ENCODE measurements at regions not wholly inside any gene's neighbourhood (a gene's known extent, or its start where the extent isn't known, plus 50 kb on each side); places are given as distances from the start of the nearest gene placed in this dataset.

DNA sequence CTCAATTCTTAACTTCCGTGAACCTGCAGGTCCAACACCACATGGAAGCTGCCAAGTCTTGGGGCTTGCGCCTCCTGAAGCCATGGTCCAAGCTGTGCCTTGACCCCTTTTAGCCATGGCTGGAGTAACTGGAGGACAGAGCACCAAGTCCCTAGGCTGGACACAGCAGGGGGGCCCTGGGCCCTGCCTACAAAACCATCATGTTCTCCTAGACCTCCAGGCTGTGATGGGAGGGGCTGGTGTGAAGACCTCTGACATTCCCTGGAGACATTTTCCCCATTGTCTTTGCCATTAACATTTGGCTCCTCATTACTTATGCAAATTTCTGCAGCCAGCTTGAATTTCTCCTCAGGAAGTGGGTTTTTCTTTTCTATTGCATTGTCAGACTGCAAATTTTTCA lies 570.1 kb downstream of the FSCB start:
- intact Hi-C loops (cut with DNase I; ENCODE audit: low total_unique reads): no loop called here
- WGBS, 5 donors: 86 to 100% (median 94%) methylated on average over 1 to 2 of the region's 2 CpGs
- TF ChIP-seq POLR2AphosphoS5 (IDR thresholded peaks at IDR 0.05) (no peak), POLR2A (IDR thresholded peaks at IDR 0.05) (no peak)
- TF ChIP-seq, protein P1, sequence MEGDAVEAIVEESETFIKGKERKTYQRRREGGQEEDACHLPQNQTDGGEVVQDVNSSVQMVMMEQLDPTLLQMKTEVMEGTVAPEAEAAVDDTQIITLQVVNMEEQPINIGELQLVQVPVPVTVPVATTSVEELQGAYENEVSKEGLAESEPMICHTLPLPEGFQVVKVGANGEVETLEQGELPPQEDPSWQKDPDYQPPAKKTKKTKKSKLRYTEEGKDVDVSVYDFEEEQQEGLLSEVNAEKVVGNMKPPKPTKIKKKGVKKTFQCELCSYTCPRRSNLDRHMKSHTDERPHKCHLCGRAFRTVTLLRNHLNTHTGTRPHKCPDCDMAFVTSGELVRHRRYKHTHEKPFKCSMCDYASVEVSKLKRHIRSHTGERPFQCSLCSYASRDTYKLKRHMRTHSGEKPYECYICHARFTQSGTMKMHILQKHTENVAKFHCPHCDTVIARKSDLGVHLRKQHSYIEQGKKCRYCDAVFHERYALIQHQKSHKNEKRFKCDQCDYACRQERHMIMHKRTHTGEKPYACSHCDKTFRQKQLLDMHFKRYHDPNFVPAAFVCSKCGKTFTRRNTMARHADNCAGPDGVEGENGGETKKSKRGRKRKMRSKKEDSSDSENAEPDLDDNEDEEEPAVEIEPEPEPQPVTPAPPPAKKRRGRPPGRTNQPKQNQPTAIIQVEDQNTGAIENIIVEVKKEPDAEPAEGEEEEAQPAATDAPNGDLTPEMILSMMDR (IDR thresholded peaks at IDR 0.05 in 8 of 11, conservative IDR thresholded peaks at IDR 0.05 in 3 of 11): no peak
- DNase-seq: no peak
- no peaks in the 10 kb centered on the region for H3K36me3 ChIP-seq
- peaks cover 0 to 40% (median 14%) of the 10 kb centered on the region in 8 donors for H3K9me3 ChIP-seq
- H3K27me3 ChIP-seq (replicated peaks in 1 of 7): no peaks in the 10 kb centered on the region
- no peaks in the 10 kb centered on the region for H3K4me1 ChIP-seq
- H3K4me3 ChIP-seq: no peak overlapping the region
- H3K27ac ChIP-seq: no peak overlapping the region

DNA sequence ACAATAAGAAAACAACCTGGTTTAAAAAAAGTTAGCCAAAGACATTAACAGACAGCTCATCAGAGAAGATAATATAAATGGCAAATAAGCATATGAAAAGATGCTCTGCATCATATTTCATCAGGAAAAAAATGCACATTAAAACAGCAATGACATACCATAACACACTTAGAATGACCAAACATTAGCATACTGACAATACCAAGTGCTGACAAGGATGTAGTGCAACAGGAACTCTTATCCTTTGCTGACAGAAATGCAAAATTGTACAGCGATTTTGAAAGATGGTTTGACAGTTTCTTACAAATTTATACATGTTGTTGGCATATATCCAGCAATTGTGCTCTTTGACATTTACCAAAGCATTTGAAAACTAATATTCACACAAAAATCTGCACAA lies 573.0 kb downstream of the FSCB start:
- no peaks in the 10 kb centered on the region for H3K4me1 ChIP-seq
- H3K9me3 ChIP-seq: peaks cover 0 to 33% (median 11%) of the 10 kb centered on the region in 8 donors
- TF ChIP-seq, protein P1 (IDR thresholded peaks at IDR 0.05 in 8 of 11, conservative IDR thresholded peaks at IDR 0.05 in 3 of 11): no peak
- TF ChIP-seq POLR2A (IDR thresholded peaks at IDR 0.05) (no peak), POLR2AphosphoS5 (IDR thresholded peaks at IDR 0.05) (no peak)
- WGBS, 5 donors: 61 to 72% (median 67%) methylated on average over 1 of the region's 1 CpG
- H3K27ac ChIP-seq: no peak overlapping the region
- intact Hi-C loops (cut with DNase I; ENCODE audit: low total_unique reads): no loop called here
- H3K4me3 ChIP-seq: no peak overlapping the region
- DNase-seq: no peak
- no peaks in the 10 kb centered on the region for H3K36me3 ChIP-seq
- H3K27me3 ChIP-seq (replicated peaks in 1 of 7): no peaks in the 10 kb centered on the region

DNA sequence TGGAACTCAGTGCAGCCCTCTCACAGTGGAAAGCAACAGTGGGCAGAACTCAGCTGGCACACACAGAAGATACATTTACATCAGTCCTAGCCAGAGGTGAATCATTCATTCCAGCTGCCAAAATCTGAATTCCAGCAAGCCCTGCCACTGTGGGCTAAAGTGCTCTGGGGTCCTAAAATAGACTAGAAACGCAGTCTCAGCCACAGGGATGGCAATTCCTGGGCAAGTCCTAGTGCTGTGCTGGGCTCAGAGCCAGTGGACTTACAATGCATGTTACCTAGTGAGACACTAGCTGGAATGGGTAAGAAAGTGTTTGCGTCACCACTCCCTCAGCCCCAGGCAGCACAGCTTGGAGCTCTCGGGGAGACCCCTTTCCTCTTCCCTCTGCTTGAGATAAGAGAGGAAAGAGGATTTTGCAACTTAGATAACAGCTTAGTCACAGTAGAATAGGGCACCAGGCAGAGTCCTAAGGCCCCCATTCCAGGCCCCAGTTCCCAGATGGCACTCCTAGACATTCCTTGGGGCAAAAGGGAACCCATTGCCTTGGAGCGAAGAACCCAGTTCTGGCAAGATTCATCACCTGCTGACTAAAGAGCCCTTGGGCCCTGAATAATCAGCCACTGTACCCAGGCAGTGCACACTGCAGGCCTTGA lies 592.9 kb downstream of the FSCB start:
- no peaks in the 10 kb centered on the region for H3K36me3 ChIP-seq
- H3K9me3 ChIP-seq: peaks cover 0 to 7% (median 2%) of the 10 kb centered on the region in 8 donors
- WGBS, 5 donors: 65 to 87% (median 78%) methylated on average over 4 of the region's 4 CpGs
- H3K27ac ChIP-seq: no peak overlapping the region
- no peak overlapping the region for H3K4me3 ChIP-seq
- no peak for DNase-seq
- TF ChIP-seq, protein P1 (IDR thresholded peaks at IDR 0.05 in 8 of 11, conservative IDR thresholded peaks at IDR 0.05 in 3 of 11): no peak
- TF ChIP-seq POLR2AphosphoS5 (IDR thresholded peaks at IDR 0.05): no peak
- TF ChIP-seq POLR2A (IDR thresholded peaks at IDR 0.05): no peak
- intact Hi-C loops (cut with DNase I; ENCODE audit: low total_unique reads): no loop called here
- no peaks in the 10 kb centered on the region for H3K27me3 ChIP-seq (replicated peaks in 1 of 7)
- H3K4me1 ChIP-seq: no peaks in the 10 kb centered on the region

DNA sequence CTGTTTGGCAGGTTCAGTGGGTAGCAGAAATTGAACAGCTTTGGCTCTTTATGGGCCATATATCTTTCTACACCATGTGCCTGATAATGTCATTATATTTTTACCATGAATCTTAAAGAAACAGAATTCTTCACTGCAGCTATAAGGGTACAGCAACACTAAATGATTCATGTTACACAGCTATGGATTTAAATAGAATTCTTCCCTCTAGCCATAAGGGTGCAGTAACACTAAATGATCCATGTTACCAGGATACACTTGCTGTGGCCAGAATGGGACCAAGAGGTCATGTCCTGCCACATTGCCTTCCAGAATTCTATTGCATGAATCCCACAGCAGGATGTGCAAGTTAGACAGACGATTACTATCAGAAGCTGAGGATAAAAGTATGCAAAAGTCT lies 603.9 kb downstream of the FSCB start:
- H3K27me3 ChIP-seq (replicated peaks in 1 of 7): no peaks in the 10 kb centered on the region
- peaks cover 0 to 17% (median 3%) of the 10 kb centered on the region in 8 donors for H3K9me3 ChIP-seq
- no peak overlapping the region for H3K27ac ChIP-seq
- no peaks in the 10 kb centered on the region for H3K36me3 ChIP-seq
- WGBS, 5 donors: 41 to 67% (median 61%) methylated on average over 1 of the region's 1 CpG
- no peak for TF ChIP-seq POLR2A (IDR thresholded peaks at IDR 0.05)
- no peak overlapping the region for H3K4me3 ChIP-seq
- no peak for DNase-seq
- intact Hi-C loops (cut with DNase I; ENCODE audit: low total_unique reads): no loop called here
- no peaks in the 10 kb centered on the region for H3K4me1 ChIP-seq

All from spleen (tissue), 11 donors.